Stimulated activated CD4-positive, alpha-beta T cell treated with anti-CD3 and anti-CD28 coated beads, TNF-alpha, amount 100 ng/mL, for 1 hour (primary cell): ENCODE measurements at regions not wholly inside any gene's neighbourhood (a gene's known extent, or its start where the extent isn't known, plus 50 kb on each side); places are given as distances from the start of the nearest gene placed in this dataset.

Source experiments
- DNase-seq, 3 donors: peaks; one replicate each; pipeline ENCODE4 v3.0.0-alpha.2; 2020; ENCODE audit warnings: low read depth in 3 of 3, low spot score in 1 of 3

- DNase-seq = no peak
These were observed 100.8 kb upstream of the PREP start for GRCh38 chr6:105503641-105504040.

- DNase-seq = no peak
These were observed 99.0 kb upstream of the PREP start for GRCh38 chr6:105501826-105502344.

- DNase-seq = no peak
These were observed 98.4 kb upstream of the PREP start for GRCh38 chr6:105501246-105501645.

GRCh38 chr6:105500693-105501092 lies 97.8 kb upstream of the PREP start:
- no peak for DNase-seq

GRCh38 chr6:105499931-105500330 lies 97.0 kb upstream of the PREP start:
- no peak for DNase-seq

- DNase-seq = no peak
These were observed 96.4 kb upstream of the PREP start for GRCh38 chr6:105499136-105499870.

GRCh38 chr6:105497549-105497948 lies 94.7 kb upstream of the PREP start:
- no peak for DNase-seq

- no peak for DNase-seq
These were observed 92.6 kb upstream of the PREP start for GRCh38 chr6:105495515-105495914.

GRCh38 chr6:105494688-105495087 lies 91.8 kb upstream of the PREP start:
- DNase-seq = no peak

GRCh38 chr6:105493736-105494135 lies 90.9 kb upstream of the PREP start:
- no peak for DNase-seq

GRCh38 chr6:105492706-105493673 lies 90.1 kb upstream of the PREP start:
- DNase-seq = no peak

- DNase-seq = no peak
These were observed 86.3 kb upstream of the PREP start for GRCh38 chr6:105489216-105489530.

GRCh38 chr6:105488516-105489215 lies 85.8 kb upstream of the PREP start:
- DNase-seq = no peak

- DNase-seq = no peak
These were observed 84.3 kb upstream of the PREP start for GRCh38 chr6:105487040-105487790.

- DNase-seq = no peak
These were observed 82.6 kb upstream of the PREP start for GRCh38 chr6:105485456-105485855.

- no peak for DNase-seq
These were observed 81.6 kb upstream of the PREP start for GRCh38 chr6:105484238-105485161.

- no peak for DNase-seq
These were observed 80.6 kb upstream of the PREP start for GRCh38 chr6:105483492-105483891.

- no peak for DNase-seq
These were observed 80.0 kb upstream of the PREP start for GRCh38 chr6:105482921-105483320.

GRCh38 chr6:105482227-105482844 lies 79.5 kb upstream of the PREP start:
- no peak for DNase-seq
